ENCODE measurements at regions not wholly inside any gene's neighbourhood (a gene's known extent, or its start where the extent isn't known, plus 50 kb on each side); places are given as distances from the start of the nearest gene placed in this dataset.
"Not testable (repeated sequence)": the region's sequence is repeated elsewhere in the genome, so short reads cannot be mapped to it uniquely, and the experiment has no call there.

GRCh38 chr10:56104487-56104886, 256.6 kb downstream of the ZWINT start:
- no peak for DNase-seq

- DNase-seq = no peak
These were observed 264.9 kb downstream of the ZWINT start for GRCh38 chr10:56096226-56096517.

GRCh38 chr10:56095506-56096225, 265.4 kb downstream of the ZWINT start:
- DNase-seq = no peak

GRCh38 chr10:56093645-56094044, 267.4 kb downstream of the ZWINT start:
- DNase-seq = not testable (repeated sequence)

- no peak for DNase-seq
These were observed 269.2 kb downstream of the ZWINT start for GRCh38 chr10:56091872-56092271.

- DNase-seq = no peak
These were observed 270.0 kb downstream of the ZWINT start for GRCh38 chr10:56090914-56091540.

- DNase-seq = no peak
These were observed 275.5 kb downstream of the ZWINT start for GRCh38 chr10:56085406-56086122.

GRCh38 chr10:56082169-56082568, 278.9 kb downstream of the ZWINT start:
- no peak for DNase-seq

GRCh38 chr10:56068473-56069263, 292.4 kb downstream of the ZWINT start:
- no peak for DNase-seq

GRCh38 chr10:56068040-56068439, 293.0 kb downstream of the ZWINT start:
- DNase-seq = no peak

- DNase-seq = no peak
These were observed 297.4 kb downstream of the ZWINT start for GRCh38 chr10:56063642-56064041.

GRCh38 chr10:56057860-56058259, 303.2 kb downstream of the ZWINT start:
- no peak for DNase-seq

- no peak for DNase-seq
These were observed 325.6 kb downstream of the ZWINT start for GRCh38 chr10:56035489-56035888.

GRCh38 chr10:56028298-56029132, 332.5 kb downstream of the ZWINT start:
- DNase-seq = no peak

- DNase-seq = no peak
These were observed 349.0 kb downstream of the ZWINT start for GRCh38 chr10:56012101-56012500.

GRCh38 chr10:56003555-56003954, 357.5 kb downstream of the ZWINT start:
- no peak for DNase-seq

- no peak for DNase-seq
These were observed 371.9 kb downstream of the ZWINT start for GRCh38 chr10:55989188-55989587.

GRCh38 chr10:55979203-55979602, 381.9 kb downstream of the ZWINT start:
- DNase-seq = no peak

GRCh38 chr10:55966101-55966500, 395.0 kb downstream of the ZWINT start:
- no peak for DNase-seq

GRCh38 chr10:55943403-55943802, 417.7 kb downstream of the ZWINT start:
- no peak for DNase-seq

- no peak for DNase-seq
These were observed 431.8 kb downstream of the ZWINT start for GRCh38 chr10:55929291-55929690.

GRCh38 chr10:55899472-55900147, 461.4 kb downstream of the ZWINT start:
- not testable (repeated sequence) for DNase-seq
